GM10266 (cell line): ENCODE measurements at regions not wholly inside any gene's neighbourhood (a gene's known extent, or its start where the extent isn't known, plus 50 kb on each side); places are given as distances from the start of the nearest gene placed in this dataset.
"Not testable (repeated sequence)": the region's sequence is repeated elsewhere in the genome, so short reads cannot be mapped to it uniquely, and the experiment has no call there.

Experiments
- DNase-seq: peaks from one replicate; pipeline ENCODE4 v3.0.0; 2012; ENCODE audit errors: extremely low spot score
- TF ChIP-seq, protein P1 (sequence below): IDR thresholded peaks from 2 replicates; pipeline ENCODE4 v1.5.1; 2012; ENCODE audit warnings: mild to moderate bottlenecking, low read depth; ENCODE audit not compliant: control insufficient read depth, insufficient read depth; ENCODE audit errors: missing control alignments

DNA sequence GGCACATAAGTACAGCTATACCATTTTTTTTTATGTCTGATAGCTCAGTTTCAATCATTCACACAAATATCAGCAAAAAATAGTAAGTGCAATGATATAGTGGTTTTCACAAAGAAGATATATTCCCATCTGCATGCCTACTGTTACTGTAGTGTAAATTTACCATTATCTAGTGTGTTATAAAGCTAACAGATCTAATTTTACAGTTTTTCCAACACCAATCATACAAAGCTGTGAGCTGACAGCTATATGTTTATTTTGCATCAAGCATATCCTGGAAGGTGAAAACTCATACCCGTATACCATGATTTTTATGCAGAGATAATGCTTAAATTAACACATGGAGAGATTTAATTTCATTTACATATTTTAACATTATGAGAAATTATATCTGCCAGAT lies 89.9 kb upstream of the HAPLN1 start:
- DNase-seq = no peak
- TF ChIP-seq, protein P1, sequence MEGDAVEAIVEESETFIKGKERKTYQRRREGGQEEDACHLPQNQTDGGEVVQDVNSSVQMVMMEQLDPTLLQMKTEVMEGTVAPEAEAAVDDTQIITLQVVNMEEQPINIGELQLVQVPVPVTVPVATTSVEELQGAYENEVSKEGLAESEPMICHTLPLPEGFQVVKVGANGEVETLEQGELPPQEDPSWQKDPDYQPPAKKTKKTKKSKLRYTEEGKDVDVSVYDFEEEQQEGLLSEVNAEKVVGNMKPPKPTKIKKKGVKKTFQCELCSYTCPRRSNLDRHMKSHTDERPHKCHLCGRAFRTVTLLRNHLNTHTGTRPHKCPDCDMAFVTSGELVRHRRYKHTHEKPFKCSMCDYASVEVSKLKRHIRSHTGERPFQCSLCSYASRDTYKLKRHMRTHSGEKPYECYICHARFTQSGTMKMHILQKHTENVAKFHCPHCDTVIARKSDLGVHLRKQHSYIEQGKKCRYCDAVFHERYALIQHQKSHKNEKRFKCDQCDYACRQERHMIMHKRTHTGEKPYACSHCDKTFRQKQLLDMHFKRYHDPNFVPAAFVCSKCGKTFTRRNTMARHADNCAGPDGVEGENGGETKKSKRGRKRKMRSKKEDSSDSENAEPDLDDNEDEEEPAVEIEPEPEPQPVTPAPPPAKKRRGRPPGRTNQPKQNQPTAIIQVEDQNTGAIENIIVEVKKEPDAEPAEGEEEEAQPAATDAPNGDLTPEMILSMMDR = no peak

- DNase-seq = no peak
- TF ChIP-seq, protein P1 = no peak
These were observed 82.0 kb upstream of the HAPLN1 start for GRCh38 chr5:83802686-83803085.

DNA sequence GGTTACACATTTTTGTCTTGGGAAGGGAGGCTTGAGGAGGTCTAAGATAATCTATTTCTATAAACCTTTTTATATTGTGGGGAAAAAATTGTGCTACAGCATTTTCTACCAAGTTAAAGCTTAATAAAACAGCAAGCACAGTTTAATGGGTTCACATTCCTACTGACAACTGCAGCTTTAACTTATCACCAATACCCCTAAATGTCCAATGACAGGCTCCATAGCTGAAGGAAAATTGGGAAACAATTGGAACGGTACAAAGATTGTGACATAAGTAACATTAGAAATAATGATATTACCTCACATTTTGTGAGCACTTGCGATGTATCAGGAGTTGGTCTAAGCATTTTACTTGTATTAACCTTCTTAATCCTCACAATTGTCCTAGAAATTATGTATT lies 79.5 kb upstream of the HAPLN1 start:
- TF ChIP-seq, protein P1 = no peak
- no peak for DNase-seq

- DNase-seq = not testable (repeated sequence)
These were observed 78.4 kb upstream of the HAPLN1 start for GRCh38 chr5:83799020-83799419.

GRCh38 chr5:83789371-83789770 lies 68.7 kb upstream of the HAPLN1 start:
- TF ChIP-seq, protein P1 = no peak
- no peak for DNase-seq

DNA sequence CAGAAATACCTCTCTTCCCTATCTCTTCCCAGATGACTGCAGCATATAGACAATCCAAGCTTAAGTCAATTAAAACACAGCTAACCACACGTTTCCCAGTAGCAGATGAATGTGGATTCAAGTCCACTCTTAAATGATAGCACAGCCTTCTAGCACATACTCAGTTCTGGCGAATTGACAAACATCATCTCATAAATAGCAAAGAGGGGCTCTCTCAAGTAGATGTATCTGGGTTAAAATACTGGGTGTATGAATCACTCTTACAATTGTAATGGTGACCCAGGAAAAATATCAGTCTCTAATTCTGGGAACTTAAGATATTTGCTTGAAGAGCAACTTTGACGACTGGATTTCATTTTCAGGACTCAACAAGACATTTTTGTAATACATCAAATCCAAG lies 67.0 kb upstream of the HAPLN1 start:
- TF ChIP-seq, protein P1 = no peak
- DNase-seq = no peak

- TF ChIP-seq, protein P1 = no peak
- DNase-seq = no peak
These were observed 64.6 kb upstream of the HAPLN1 start for GRCh38 chr5:83785176-83785668.

- no peak for DNase-seq
- TF ChIP-seq, protein P1 = no peak
These were observed 60.2 kb upstream of the HAPLN1 start for GRCh38 chr5:83780699-83781350.
